Stimulated activated CD8-positive, alpha-beta memory T cell treated with anti-CD3 and anti-CD28 coated beads, Interleukin-12 subunit alpha, Interleukin-12 subunit beta, amount 100 ng/mL, for 24 hours (primary cell): ENCODE measurements at regions not wholly inside any gene's neighbourhood (a gene's known extent, or its start where the extent isn't known, plus 50 kb on each side); places are given as distances from the start of the nearest gene placed in this dataset.

Experiments used
- DNase-seq: peaks from one replicate; pipeline ENCODE4 v3.0.0-alpha.2; 2020; ENCODE audit errors: extremely low read depth

DNA sequence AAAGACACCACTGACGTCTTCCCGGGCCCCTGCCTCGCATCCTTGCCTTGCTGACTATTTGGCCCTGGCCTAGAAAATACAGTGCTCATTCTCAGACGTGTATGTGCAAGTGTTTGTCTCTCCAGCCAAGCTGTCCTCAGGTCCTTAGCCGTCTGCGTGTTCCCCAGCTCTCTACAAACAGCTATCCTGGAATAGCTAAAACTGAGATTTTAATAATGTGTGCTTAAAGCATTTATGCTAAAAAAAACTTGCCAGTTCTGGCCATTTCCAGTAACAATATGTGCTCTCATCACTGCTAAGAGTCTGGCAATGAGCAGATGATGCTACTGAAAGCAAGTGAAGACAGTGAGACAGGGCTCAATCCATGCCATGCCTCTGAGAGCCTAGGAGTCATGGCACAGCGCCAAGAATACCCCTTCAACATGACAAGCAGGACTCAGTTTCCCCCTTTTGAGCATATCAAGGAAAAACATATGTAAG is 55.7 kb downstream of the IRF2BP2 start:
- DNase-seq: no peak

- DNase-seq: no peak
These were observed 56.5 kb downstream of the IRF2BP2 start for GRCh38 chr1:234553240-234554188.

DNA sequence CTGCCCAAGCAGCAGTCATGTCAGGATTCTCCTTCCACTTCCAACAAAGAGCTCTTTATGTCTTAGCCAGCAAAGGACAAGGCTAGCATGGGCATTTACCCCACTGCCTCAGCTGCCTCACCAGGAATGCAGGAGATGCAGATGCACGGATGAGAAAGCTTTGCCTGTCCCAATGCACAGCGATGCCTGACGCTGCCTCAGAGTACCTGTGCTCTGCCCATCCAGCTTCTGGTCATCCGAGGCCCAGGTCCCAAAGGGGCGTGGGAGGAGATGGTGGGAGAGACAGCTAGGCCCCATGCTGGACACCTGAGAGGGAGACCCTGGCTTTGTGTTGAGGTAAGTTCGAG is 59.0 kb downstream of the IRF2BP2 start:
- no peak for DNase-seq

DNA sequence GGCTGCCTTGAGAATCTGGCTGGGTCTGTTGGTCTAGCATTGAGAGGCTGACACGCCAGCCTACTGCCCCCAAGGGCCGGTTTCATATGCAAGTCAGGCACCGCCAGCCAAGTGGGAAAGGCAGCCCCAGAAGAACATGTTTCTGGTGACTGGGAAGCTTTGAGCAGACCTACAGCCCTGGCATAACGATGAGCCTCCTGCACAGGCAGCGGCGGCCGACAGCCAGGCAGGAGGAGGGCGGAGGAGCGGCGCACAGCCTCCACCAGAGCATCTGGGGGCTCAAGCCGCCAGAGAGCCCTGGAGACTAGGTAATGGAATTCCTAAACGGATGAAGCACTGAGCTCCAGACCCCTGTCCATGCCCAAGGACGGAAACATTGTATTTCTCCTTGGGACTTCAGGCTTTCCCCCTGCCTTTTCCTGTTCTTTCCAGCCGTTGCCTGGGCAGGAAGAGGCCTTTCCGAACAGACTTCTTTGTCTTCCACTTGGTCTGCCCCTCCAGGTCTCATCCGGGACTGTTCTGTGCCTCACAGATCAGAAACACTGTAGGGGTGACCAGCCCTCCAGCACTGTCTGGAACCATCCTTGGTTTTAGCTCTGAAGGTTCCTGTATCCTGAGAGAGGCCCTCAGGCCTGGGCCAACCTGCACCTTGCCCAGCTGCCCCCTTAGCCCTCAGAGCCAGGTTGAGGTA is 59.5 kb downstream of the IRF2BP2 start:
- no peak for DNase-seq

- DNase-seq: no peak
These were observed 60.4 kb downstream of the IRF2BP2 start for GRCh38 chr1:234549447-234550021.

- no peak for DNase-seq
These were observed 62.8 kb downstream of the IRF2BP2 start for GRCh38 chr1:234546890-234547788.

DNA sequence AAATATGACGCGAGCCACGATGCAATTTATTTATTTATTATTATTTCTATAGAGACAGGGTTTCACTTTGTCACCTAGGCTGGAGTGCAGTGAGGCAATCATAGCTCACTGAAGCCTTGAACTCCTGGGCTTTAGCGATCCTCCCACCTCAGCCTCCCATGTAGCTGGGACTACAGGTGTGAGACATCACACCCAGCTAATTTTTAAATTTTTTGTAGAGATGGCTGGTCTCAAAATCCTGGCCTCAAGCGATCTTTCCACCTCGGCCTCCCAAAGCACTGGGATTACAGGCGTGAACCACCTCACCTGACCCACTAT is 63.6 kb downstream of the IRF2BP2 start:
- no peak for DNase-seq

GRCh38 chr1:234545517-234546386 is 64.2 kb downstream of the IRF2BP2 start:
- DNase-seq: no peak

DNA sequence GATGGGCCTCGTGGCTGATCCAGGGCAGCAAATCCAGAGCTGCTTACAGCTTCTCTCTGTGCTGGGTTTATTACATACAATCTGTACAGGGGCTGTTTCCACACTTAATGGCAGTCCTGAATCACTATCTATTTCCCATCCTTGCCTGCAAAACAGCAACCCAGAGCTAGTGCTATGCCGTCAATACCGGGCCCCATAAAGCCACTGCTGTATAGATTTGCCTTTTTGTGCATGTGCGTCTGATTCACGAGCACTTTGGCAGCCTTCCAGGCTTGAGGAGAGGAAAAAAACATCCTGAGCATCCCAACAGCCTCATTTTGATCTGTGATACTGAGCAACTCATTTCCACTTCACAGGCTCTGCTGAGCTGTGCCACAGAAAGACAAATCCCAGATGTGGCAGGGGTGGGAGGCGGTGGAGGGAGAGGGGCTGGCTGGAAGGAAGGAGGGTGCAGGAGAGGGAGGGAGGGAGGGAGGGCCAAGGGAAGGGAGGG is 65.2 kb upstream of the TARBP1 start:
- DNase-seq: peak; percentile 9

DNA sequence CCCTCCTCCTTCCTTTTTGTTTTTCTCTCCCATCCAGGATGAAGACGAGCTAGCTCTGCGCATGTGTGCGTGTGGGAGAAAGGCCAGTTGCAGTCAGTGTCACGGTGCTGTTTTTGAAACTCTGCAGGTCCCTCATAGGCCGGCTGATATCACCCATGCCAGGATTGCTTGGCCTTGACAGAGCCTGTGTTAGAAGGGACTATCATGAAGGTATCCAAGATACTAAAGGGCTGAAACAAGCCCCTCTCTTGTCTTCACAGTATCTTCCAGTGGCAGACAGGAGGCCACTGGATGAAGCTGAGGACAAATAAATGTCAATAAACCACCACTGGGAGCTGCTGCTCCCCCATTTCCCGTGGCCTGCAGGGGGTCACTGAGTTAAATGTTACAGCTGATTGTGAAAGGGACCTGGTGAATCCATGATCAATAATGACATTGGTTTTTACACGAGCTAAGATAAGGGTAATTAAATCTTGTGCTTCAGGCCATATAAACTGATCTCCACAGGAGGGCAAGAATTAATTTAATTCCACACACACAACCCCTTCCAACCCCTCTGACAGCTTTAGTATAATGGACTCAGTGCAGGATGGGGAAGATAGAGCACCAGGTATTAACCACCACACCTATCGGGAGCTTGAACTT is 64.6 kb upstream of the TARBP1 start:
- DNase-seq: no peak

- DNase-seq: no peak
These were observed 63.4 kb upstream of the TARBP1 start for GRCh38 chr1:234542211-234542850.

DNA sequence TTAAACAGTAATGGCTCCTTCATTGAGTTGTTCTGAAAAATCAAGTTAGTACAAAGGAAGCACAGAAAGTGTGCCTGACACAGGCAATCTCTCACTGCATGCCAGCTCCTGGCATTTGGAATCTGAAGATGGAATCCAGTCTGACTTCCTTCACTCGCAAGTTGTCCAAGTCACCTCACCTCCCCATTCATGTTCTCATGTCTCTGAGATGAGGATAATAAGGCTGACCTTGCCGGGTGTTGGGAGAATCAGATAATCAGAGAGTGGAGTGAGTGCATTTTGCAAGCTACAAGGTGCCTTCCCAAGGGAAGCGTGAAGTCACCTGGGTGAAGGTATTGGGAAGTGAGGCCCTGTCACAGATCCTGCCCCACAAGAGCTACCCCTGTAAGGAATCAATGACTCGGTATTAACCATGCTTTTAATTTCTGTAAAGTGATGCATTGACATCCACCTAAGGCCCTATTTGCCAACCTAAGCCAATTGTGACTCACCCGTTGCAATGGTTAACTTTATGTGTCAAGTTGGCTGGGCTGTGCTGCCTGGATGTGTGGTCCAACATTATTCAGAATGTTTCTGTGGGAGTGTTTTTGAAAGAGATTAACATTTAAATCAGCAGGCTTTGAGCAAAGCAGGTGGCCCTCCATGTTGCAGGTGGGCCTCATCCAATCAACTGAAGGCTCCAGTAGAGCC is 62.5 kb upstream of the TARBP1 start:
- no peak for DNase-seq

GRCh38 chr1:234540404-234540762 is 61.4 kb upstream of the TARBP1 start:
- no peak for DNase-seq

DNA sequence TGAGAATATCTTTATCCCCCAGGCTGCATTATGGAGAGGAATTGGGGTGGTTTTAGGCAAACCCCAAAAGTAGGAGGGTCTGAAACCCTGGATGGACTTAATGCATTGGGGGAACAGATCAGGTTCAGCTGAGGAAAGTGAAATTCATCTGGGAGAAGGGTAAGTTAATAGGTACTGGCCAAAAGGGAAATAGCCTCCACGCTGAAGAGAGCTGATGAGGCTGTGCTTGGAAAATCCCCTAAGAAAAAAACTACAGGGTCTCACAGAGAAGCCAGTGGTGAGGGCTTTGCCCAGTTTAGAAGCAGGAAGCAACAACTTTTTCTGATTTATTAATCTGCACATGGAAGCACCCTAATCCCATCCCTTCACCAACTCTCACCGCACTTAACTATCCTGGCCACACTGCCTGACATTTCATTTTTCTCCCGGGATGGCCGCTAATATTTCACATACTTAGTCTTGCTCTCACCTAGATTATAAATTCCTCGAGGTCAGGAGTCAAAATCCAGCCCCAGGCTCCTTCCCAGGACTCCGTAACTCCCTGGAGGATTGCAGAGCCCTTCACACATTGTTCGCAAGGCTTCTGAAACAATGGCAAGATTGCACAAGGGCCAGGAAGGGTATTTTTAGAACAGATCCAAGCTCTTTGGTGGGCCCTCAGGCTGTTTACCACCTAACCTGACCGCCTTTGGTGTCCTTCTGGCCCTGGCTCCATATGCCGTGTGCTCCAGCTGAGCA is 60.9 kb upstream of the TARBP1 start:
- no peak for DNase-seq

- DNase-seq: no peak
These were observed 60.1 kb upstream of the TARBP1 start for GRCh38 chr1:234538930-234539649.

- DNase-seq: no peak
These were observed 59.2 kb upstream of the TARBP1 start for GRCh38 chr1:234538062-234538731.

GRCh38 chr1:234537236-234537635 is 58.3 kb upstream of the TARBP1 start:
- DNase-seq: no peak
